ENCODE measurements at regions not wholly inside any gene's neighbourhood (a gene's known extent, or its start where the extent isn't known, plus 50 kb on each side); places are given as distances from the start of the nearest gene placed in this dataset.

- H3K4me1 ChIP-seq (ENCODE audit: control insufficient read depth, extremely low read depth, insufficient read depth, low read length) = no peaks in the 10 kb centered on the region
Measured at GRCh38 chr6:95119927-95120326, 457.4 kb upstream of the MANEA start.

GRCh38 chr6:95120984-95121383 is 456.4 kb upstream of the MANEA start:
- no peaks in the 10 kb centered on the region for H3K36me3 ChIP-seq (ENCODE audit: control insufficient read depth, insufficient read depth, low read length)
- no peak for TF ChIP-seq EZH2 (IDR thresholded peaks at IDR 0.05; ENCODE audit: low read length, missing control alignments)
- TF ChIP-seq CTCF (conservative IDR thresholded peaks at IDR 0.05 in 1 of 2, IDR thresholded peaks at IDR 0.05 in 1 of 2; ENCODE audit: low read depth in 1 of 2, low read length in 2 of 2) = no peak
- H3K27ac ChIP-seq (ENCODE audit: insufficient read depth, low read length) = no peak overlapping the region
- H3K4me2 ChIP-seq (ENCODE audit: extremely low read depth, insufficient read depth, low read length) = no peak overlapping the region
- H3K9ac ChIP-seq (ENCODE audit: insufficient read depth, low read length) = no peak overlapping the region
- no peak for DNase-seq (ENCODE audit: low read depth in 2 of 2)
- no peak overlapping the region for H2AFZ ChIP-seq (ENCODE audit: low read length)
- H3K4me1 ChIP-seq (ENCODE audit: control insufficient read depth, extremely low read depth, insufficient read depth, low read length) = no peaks in the 10 kb centered on the region
- H3K4me3 ChIP-seq (replicated peaks in 1 of 4; ENCODE audit: control extremely low read depth in 1 of 4, insufficient read depth in 1 of 4, low read depth in 3 of 4, low read length in 4 of 4) = no peak overlapping the region
- no peaks in the 10 kb centered on the region for H3K79me2 ChIP-seq (ENCODE audit: control insufficient read depth, insufficient read depth, low read length)
- H3K9me3 ChIP-seq (ENCODE audit: control insufficient read depth, insufficient read depth, low read depth, low read length) = no peaks in the 10 kb centered on the region
- no peaks in the 10 kb centered on the region for H4K20me1 ChIP-seq (ENCODE audit: control insufficient read depth, extremely low read depth, insufficient read depth, low read length)
- H3K27me3 ChIP-seq (ENCODE audit: control insufficient read depth, insufficient read depth, low read length) = no peaks in the 10 kb centered on the region

More at GRCh38 chr6:95119927-95120326, 457.4 kb upstream of the MANEA start:
- no peaks in the 10 kb centered on the region for H3K36me3 ChIP-seq (ENCODE audit: control insufficient read depth, insufficient read depth, low read length)
- H3K27ac ChIP-seq (ENCODE audit: insufficient read depth, low read length) = no peak overlapping the region
- H4K20me1 ChIP-seq (ENCODE audit: control insufficient read depth, extremely low read depth, insufficient read depth, low read length) = no peaks in the 10 kb centered on the region
- H3K4me2 ChIP-seq (ENCODE audit: extremely low read depth, insufficient read depth, low read length) = no peak overlapping the region
- no peaks in the 10 kb centered on the region for H3K9me3 ChIP-seq (ENCODE audit: control insufficient read depth, insufficient read depth, low read depth, low read length)
- no peak overlapping the region for H3K4me3 ChIP-seq (replicated peaks in 1 of 4; ENCODE audit: control extremely low read depth in 1 of 4, insufficient read depth in 1 of 4, low read depth in 3 of 4, low read length in 4 of 4)
- H3K9ac ChIP-seq (ENCODE audit: insufficient read depth, low read length) = no peak overlapping the region
- DNase-seq (ENCODE audit: low read depth in 2 of 2) = no peak
- H3K79me2 ChIP-seq (ENCODE audit: control insufficient read depth, insufficient read depth, low read length) = no peaks in the 10 kb centered on the region
- no peaks in the 10 kb centered on the region for H3K27me3 ChIP-seq (ENCODE audit: control insufficient read depth, insufficient read depth, low read length)
- no peak overlapping the region for H2AFZ ChIP-seq (ENCODE audit: low read length)
- no peak for TF ChIP-seq EZH2 (IDR thresholded peaks at IDR 0.05; ENCODE audit: low read length, missing control alignments)
- no peak for TF ChIP-seq CTCF (conservative IDR thresholded peaks at IDR 0.05 in 1 of 2, IDR thresholded peaks at IDR 0.05 in 1 of 2; ENCODE audit: low read depth in 1 of 2, low read length in 2 of 2)

GRCh38 chr6:95127261-95127660 is 450.1 kb upstream of the MANEA start:
- Histone ChIP-seq H3K36me3 (ENCODE audit: control insufficient read depth, insufficient read depth, low read length) (no peaks in the 10 kb centered on the region), H4K20me1 (ENCODE audit: control insufficient read depth, extremely low read depth, insufficient read depth, low read length) (no peaks in the 10 kb centered on the region), H3K9ac (ENCODE audit: insufficient read depth, low read length) (no peak overlapping the region), H3K79me2 (ENCODE audit: control insufficient read depth, insufficient read depth, low read length) (no peaks in the 10 kb centered on the region), H3K4me1 (ENCODE audit: control insufficient read depth, extremely low read depth, insufficient read depth, low read length) (no peaks in the 10 kb centered on the region), H3K27ac (ENCODE audit: insufficient read depth, low read length) (no peak overlapping the region), H3K4me3 (replicated peaks in 1 of 4; ENCODE audit: control extremely low read depth in 1 of 4, insufficient read depth in 1 of 4, low read depth in 3 of 4, low read length in 4 of 4) (no peak overlapping the region), H3K27me3 (ENCODE audit: control insufficient read depth, insufficient read depth, low read length) (no peaks in the 10 kb centered on the region), H3K9me3 (ENCODE audit: control insufficient read depth, insufficient read depth, low read depth, low read length) (no peaks in the 10 kb centered on the region), H2AFZ (ENCODE audit: low read length) (no peak overlapping the region), H3K4me2 (ENCODE audit: extremely low read depth, insufficient read depth, low read length) (no peak overlapping the region)
- DNase-seq (ENCODE audit: low read depth in 2 of 2) = no peak
- TF ChIP-seq EZH2 (IDR thresholded peaks at IDR 0.05; ENCODE audit: low read length, missing control alignments) = no peak
